Karpas-422 (cell line): ENCODE measurements at regions not wholly inside any gene's neighbourhood (a gene's known extent, or its start where the extent isn't known, plus 50 kb on each side); places are given as distances from the start of the nearest gene placed in this dataset.

Experiments
- DNase-seq: peaks from one replicate; pipeline ENCODE4 v3.0.0-alpha.2; 2015
- H2AFZ ChIP-seq: fragments of 200-600 bp; sonication (generic); 2 replicates; pipeline ENCODE4 v1.6.1; 2014; ENCODE audit warnings: antibody characterized with exemption, low read length, mixed read lengths
- H3K27ac ChIP-seq: fragments of 200-600 bp; sonication (generic); 2 replicates; pipeline ENCODE4 v1.5.1; 2014; ENCODE audit warnings: mild to moderate bottlenecking, low read length, moderate library complexity
- H3K27me3 ChIP-seq: fragments of 200-600 bp; sonication (generic); 2 replicates; pipeline ENCODE4 v1.6.1; 2014; ENCODE audit warnings: low read length, mixed read lengths
- H3K36me3 ChIP-seq: fragments of 200-600 bp; sonication (generic); 2 replicates; pipeline ENCODE4 v1.6.1; 2014; ENCODE audit warnings: low read length, mixed read lengths; ENCODE audit not compliant: insufficient read depth
- H3K4me1 ChIP-seq: fragments of 200-600 bp; sonication (generic); 2 replicates; pipeline ENCODE4 v1.6.1; 2014; ENCODE audit warnings: mild to moderate bottlenecking, low read length, mixed read lengths
- H3K4me2 ChIP-seq: fragments of 200-600 bp; sonication (generic); 2 replicates; pipeline ENCODE4 v1.6.1; 2014; ENCODE audit warnings: low read length, low read depth, mild to moderate bottlenecking; ENCODE audit not compliant: poor library complexity, severe bottlenecking
- H3K4me3 ChIP-seq: fragments of 200-600 bp; sonication (generic); 2 replicates; pipeline ENCODE4 v1.5.1; 2014; ENCODE audit warnings: mild to moderate bottlenecking, antibody characterized with exemption, low read length, mixed read lengths
- H3K79me2 ChIP-seq: fragments of 200-600 bp; sonication (generic); 2 replicates; pipeline ENCODE4 v1.6.1; 2014; ENCODE audit warnings: mild to moderate bottlenecking, low read length, mixed read lengths
- H3K9ac ChIP-seq: fragments of 200-600 bp; sonication (generic); 2 replicates; pipeline ENCODE4 v1.6.0; 2014; ENCODE audit warnings: low read length
- H3K9me2 ChIP-seq: fragments of 200-600 bp; sonication (generic), shearing (Covaris generic); replicated peaks from 2 replicates; pipeline ENCODE4 v1.6.0; 2014; ENCODE audit warnings: mild to moderate bottlenecking, low read length, moderate library complexity; ENCODE audit not compliant: insufficient read depth
- H3K9me3 ChIP-seq: fragments of 300-700, 200-600 bp; sonication (generic); 2 replicates; pipeline ENCODE4 v1.6.1; 2014; ENCODE audit warnings: low read length, mixed read lengths
- H4K20me1 ChIP-seq: fragments of 200-600 bp; sonication (generic); 2 replicates; pipeline ENCODE4 v1.6.1; 2014; ENCODE audit warnings: mild to moderate bottlenecking, antibody characterized with exemption, low read length, low read depth; ENCODE audit not compliant: insufficient read depth

- Histone ChIP-seq H3K79me2 (no peaks in the 10 kb centered on the region), H3K36me3 (no peaks in the 10 kb centered on the region), H3K4me2 (no peak overlapping the region), H3K9me3 (no peaks in the 10 kb centered on the region), H2AFZ (no peak overlapping the region), H3K27me3 (no peaks in the 10 kb centered on the region), H4K20me1 (no peaks in the 10 kb centered on the region), H3K4me1 (no peaks in the 10 kb centered on the region), H3K27ac (no peak overlapping the region), H3K9me2 (no peaks in the 10 kb centered on the region), H3K4me3 (no peak overlapping the region), H3K9ac (no peak overlapping the region)
- peak; percentile 68 for DNase-seq
These were observed 64.9 kb downstream of the C6orf58 start for GRCh38 chr6:127641905-127642304.
